DMS 273 treated with DMSO at 0.1 percent for 48 hours (cell line): ENCODE measurements at regions not wholly inside any gene's neighbourhood (a gene's known extent, or its start where the extent isn't known, plus 50 kb on each side); places are given as distances from the start of the nearest gene placed in this dataset.
A peak's percentile ranks its signal among the peaks of the same experiment; 100 is the strongest.
"Not testable (repeated sequence)": the region's sequence is repeated elsewhere in the genome, so short reads cannot be mapped to it uniquely, and the experiment has no call there.

ENCODE experiments used
- DNase-seq: peaks from one replicate; lab custom pipeline; 2025; lab: John Stamatoyannopoulos, UW

DNA sequence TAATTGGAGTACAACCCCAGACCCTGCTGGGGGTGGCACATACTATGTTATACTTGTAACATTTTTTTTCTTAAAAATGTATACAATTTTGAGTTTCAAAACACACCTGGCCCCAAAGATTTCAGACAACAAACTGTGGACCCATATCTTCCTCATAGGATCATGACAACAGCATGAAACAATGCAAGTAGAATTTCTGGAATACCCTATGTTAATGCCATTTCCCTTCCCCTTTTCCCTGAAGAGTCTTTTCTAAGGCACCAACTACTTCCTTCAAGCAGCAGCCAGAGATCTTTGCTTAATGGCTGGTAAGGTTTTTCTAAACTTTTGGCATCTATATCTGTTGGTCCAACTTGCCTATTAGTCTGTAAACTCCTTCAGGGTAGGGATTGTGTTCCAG is 99.9 kb upstream of the SERBP1 start:
- DNase-seq: no peak

DNA sequence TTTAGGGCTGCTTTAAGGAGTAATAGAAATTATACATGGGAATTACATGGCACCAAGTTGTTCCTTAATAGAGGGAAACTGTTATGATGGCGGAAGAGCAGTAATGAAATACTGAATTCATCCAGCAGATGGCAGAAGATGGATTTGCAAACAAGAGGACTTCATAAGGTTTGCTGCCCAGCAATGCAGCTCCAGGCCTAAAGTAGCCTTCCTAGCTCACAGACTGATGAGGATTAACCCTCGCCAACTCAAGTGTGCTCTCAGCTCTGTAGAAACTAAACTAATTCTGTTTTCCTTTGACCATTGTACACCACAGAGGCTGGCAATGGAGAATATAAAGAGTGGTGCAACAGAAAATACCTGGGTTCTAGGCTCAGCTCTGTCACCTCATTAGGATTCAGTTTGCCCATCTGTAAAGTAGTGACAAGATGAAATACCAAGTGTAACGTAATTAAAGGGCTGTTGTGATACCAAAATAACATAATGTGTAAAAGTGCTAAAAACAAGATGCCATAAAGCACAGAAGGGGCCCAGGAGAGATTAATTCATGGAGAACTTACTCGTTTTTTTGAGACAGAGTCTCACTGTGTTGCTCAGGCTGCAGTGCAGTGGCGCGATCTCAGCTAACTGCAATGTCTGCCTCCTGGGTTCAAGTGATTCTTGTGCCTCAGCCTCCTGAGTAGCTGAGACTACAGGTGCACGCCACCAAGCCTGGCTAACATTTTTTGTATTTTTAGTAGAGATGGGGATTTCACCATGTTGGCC is 102.4 kb upstream of the SERBP1 start:
- DNase-seq: peak; percentile 56

DNA sequence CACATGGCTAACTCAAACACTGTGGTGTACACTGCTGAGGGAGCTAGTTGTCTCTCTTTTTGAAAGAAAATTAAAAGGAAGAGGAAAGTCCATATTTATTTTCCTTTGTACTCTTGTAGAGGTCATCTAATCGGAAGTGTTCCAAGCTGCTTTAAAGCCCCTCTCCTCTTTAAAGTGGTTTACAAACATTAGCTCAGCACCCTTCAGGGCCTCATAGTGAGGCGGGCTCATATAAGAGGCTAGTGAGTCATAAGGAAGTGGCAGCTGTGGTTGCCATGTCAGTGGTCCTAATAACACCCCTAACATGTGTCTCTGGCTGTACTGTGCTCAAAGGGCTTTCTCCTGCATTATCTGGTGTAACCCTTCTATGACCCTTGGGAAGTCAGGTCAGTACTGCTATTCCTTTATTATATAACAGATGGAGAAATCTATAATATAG is 104.4 kb upstream of the SERBP1 start:
- DNase-seq: no peak

DNA sequence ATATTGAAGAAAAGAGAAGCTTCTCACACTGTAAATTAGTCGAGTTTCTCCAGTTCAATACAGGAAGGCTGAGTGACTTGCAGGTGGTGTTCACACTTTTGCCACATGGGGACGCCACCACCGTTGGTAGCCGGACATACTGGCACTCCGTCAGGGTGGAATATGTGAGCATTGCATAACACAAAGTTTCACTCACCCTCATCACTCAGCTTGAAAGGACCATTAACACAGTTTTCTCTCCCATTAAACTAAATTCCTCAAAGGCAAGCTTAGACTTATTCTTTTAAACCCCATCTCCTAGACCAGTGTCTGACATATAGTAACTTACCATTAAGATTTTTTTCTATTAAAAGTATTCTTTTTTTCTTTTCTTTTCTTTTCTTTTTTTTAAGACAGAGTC is 105.3 kb upstream of the SERBP1 start:
- peak; percentile 22 for DNase-seq

DNA sequence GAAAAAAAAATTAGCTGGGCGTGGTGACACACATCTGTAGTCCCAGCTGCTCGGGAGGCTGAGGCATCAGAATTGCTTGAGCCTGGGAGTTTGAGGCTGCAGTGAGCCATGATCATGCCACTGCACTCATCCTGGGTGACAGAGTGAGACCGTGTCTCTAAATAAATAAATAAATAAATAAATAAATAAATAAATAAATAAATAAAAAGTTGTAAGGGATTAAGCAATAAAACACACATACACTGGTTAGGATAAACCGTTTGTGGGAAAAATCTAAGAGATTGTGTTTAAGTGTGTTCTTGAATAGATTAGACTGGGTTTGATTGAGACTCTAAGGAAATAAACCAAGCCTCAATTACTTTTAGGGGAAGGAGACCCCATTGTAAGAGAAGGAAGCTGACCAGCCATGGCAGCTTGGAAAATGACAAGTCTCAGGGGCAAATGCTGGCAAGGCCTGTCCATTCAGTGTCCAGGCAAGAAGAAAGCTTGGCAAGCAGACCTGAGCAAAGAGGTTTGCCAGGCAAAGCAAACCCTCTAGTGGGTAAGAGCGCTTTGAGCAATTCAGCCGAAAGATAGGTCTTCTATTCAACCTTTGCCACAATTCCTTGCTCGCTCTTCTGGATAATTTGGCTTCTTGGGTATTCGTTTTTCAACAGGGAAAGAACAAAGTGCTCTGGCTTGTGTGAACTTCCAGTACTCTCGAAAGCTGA is 106.9 kb upstream of the SERBP1 start:
- no peak for DNase-seq

DNA sequence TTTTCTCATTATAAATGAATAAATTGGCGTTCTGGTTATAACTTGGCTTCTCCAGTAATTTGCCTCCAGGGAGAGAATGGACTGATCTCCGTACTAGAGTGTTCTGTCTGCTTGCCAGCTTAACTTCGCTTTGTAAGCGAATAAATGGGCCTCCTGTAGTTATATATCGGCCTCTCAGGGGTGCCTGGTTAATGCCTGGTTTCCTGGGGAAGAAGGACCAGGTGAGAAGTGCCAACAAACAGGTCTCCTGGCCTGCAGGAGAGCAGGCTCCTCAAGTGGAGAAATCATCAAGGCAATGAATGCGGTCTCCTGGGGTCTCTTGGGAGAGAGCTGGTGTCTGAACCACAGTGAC is 107.4 kb upstream of the SERBP1 start:
- no peak for DNase-seq

DNA sequence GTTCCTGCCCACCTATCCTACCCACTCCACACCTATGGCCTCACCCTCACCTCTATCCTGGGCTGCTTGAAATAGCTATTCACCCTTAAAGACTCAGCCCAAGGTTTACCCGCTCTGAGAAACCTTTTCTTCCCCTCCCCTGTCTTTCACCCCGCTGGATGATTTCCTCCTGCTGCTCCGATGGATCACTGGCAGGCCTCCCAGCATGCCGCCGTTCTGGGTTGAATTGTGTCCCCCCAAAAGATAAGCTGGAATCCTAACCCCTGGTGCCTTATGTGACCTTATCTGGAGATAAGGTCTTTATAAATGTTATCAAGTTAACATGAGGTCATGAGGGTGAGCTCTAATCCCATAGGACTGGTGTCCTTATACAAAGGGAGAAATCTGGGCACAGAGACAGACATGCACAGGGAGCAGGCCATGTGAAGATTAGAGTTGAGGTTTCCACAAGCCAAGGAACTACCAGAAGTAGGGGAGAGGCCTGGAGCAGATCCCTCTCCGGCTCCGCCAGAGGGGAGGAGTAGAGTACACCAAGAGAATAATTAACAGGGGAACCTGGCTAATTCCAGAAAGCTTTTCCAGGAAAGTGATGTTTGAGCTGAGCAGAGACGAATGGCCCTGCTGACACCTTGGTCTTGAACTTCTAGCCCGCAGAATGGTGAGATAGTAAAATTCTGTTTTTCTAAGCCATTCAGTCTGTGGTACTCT is 110.0 kb upstream of the SERBP1 start:
- no peak for DNase-seq

DNA sequence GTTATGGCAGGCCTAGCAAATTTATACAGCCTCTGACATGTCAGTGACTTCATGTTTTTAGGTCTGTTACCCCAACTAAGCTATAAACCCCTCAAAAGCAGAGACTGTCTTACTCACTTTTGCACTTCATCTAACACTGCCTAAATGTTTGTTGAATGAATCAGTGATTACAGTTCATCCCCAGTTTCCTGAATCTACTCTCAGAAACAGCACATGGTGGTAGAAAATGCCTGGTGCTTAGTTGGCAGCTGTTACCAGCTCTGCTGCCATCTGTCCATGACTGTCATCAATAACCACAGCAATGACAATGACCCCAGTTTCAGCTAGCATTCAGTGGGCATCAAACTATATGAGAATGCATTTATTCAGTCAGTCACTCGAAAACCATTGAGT is 110.5 kb upstream of the SERBP1 start:
- DNase-seq: no peak

DNA sequence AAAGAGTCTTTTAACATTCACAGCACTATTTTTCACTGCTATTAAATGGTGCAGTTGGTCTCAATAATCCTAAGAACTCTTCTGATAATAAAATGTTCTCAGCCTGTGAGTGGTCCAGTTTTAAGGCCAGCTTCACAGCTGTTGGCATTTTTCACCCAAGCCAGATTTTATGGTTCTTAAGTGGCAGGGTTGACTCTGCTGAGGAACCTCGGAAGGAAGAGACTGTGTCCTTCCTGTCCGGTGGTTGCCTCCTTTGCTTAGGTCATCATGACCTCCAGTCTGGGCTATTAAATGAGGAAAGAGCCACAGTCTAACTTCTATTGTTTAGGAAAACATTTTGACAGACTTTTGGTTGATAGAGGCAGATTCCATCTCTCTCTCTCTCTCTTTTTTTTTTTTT is 112.5 kb upstream of the SERBP1 start:
- DNase-seq: no peak

DNA sequence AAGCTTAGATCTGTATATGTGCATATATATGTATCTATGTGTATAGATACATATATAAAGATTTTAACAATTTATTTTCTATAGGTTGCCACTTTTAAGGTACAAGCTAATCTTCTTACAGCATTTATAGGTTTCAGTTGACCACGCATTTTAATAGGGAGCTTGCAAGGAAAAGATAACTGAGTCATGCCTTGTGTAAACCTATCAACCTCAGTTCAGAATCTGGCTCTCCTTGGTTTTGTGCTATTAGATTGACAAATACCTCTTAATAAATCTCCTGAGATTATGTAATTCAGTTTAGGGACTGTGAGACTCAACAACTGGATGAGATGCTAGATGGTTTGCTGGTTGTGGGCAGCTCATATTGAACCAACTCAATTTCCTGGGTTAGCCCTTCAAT is 114.7 kb upstream of the SERBP1 start:
- DNase-seq: no peak

DNA sequence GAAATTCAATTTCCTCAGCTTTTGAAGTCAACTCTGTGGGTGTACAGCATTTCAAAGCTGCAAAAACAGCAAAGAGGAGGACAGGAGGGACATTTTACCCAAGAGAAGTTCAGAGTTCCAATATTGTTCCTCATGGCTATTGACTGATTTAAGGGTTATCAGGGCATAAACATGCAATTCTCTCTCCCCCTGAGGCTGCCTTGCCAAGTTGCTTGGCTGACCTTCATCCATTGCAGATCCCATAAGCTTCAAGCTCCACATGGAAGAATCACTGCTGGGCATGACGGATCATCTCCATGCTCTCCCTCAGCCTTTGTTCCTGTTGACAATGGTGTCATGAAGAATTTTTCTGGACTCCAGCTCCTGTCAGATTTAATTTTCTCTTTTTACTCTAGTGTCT is 115.2 kb upstream of the SERBP1 start:
- DNase-seq: no peak

DNA sequence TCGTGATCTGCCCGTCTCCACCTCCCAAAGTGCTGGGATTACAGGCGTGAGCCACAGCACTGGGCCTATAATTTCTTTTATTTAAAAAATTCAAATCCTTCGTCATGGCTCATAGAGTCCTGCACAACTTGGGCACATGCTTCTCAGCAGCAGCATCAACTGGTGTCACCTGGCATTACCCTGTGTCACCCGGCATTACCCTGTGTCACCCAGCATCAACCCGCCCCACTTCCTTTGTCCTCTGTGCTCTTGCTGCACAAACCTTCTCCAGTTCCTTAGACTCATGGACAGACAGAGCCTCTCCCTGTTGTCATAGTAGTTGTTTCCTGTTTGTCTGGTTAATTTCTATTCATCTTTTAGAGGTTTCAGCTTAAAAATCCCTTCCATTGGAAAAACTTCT is 121.2 kb upstream of the SERBP1 start:
- DNase-seq: no peak

DNA sequence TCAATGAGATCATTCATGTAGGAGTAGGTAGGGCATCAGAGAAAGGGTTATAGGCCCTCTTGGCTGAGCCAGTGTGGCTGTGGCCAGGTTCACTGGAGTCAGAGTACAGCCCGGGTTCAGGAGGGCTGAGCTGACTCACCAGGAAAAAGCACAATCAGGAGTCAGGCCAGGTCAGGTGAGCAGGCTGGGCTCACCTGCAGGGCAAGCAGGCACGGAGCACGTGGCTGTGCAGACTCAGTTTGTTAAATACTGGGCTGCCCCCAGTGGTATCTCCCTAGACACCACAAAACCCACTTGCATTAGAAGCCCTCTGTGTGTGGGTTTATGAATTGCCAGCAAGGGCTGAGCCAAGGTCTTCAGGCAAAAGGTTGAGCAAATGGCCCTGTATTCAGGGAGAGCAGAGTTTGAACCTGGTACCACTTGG is 122.1 kb upstream of the SERBP1 start:
- no peak for DNase-seq

DNA sequence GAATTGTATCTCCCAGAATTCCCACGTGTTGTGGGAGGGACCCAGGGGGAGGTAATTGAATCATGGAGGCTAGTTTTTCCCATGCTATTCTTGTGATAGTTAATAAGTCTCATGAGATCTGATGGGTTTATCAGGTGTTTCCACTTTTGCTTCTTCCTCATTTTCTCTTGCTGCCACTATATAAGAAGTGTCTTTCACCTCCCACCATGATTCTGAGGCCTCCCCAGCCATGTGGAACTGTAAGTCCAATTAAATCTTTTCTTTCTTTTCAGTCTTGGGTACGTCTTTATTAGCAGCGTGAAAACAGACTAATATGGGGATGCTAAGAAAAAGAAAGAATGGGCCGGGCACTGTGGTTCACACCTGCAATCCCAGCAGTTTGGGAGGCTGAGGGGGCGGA is 124.0 kb upstream of the SERBP1 start:
- not testable (repeated sequence) for DNase-seq

DNA sequence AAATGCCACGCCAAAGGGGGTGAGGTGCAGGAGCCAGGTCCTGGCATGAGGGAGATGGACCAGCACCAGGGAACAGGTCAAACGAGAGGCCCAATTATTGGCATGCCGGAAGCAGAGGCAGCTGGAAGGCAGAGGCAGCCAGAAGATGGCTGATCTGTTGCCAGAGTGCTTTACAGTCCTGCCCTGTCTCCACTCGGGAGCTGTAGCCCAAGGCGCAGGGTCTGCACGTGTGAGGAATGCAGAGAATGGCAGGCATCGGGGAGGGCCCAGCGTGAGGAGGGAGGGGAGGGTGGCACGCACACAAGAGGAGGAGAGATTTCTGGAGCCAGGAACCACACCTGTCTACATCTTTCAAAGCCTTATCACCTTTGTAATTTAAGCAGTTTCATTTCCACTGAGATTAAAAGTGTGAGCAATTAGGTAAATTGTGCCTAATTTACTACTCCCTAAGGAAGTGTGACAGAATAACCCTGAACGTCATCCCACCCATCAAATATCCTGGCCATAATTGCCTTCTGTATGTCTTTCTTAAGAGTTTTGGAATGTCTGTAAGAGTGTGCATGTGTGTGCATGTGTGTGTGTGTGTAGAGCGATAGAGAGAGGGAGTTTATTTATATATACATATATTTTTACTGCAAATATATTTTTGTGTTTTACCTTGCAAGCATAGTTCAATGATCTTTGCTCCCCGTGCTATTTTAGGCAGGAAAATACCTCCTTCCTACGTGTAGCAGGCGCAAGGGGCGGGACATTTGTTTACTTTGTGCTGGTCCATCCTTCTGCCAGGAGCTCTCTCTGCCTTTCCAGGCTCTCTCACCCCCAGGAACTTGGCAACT is 125.5 kb upstream of the SERBP1 start:
- DNase-seq: no peak

DNA sequence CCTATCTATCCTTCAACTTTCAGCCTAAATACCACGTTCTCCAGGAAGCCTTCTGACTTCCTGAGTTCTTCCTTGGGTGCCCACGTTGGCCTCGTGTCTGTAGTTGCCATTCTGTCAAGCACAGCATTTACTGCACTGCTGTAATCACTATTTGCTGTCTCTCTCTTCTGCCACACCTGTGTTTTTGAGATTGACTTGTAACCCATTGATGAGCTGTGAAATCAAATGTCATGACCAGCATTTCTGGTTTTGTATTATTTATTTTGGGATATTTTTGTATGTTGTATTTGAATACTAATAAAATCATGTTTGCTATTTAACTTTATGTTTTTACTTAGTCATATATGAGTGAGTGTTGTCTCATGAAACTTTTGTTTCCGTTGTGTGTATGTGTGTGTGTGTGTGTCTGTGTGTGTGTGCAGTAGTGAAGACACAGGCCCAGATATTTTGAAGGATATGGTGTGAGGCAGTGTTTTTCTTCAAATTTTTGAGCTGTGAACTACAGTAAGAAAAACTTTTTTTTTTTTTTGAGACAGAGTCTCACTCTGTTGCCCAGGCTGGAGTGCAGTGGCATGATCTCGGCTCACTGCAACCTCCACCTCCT is 126.2 kb upstream of the SERBP1 start:
- DNase-seq: no peak

DNA sequence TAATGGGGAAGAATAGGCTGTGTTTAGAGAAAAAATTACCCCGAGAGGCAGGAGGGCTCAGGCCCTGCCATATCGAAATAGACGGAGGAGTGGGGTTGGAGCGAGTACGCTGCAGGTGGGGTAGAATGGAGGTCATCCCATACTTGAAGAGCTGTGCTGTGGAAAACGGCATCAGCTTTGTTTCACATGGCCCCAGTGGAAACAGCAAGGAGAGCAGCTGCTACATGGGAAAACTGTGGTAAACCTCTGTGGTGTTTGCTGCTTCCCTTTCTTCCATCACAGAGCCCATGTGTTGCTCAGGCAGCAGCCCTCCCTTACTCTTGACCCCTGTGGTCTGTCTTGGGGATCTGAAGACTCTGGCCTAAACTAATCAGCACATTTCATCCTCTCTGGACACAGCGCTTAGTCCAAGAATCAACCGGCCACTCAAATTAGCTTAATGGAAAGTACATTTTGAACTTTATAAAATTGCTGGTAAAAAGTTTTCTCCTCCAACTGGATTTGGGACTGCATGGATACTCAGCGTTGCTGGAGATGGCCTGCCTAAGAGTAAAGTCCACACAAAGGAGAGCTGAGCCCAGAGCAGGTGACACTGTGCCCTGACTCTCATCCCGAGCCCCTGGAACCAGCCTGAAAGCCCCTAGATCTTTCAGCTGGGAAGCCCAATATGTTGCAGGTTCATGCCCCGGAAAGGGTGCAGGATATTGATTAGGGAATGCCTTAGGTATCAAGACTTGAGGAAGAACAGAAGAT is 127.1 kb upstream of the GADD45A start:
- no peak for DNase-seq

DNA sequence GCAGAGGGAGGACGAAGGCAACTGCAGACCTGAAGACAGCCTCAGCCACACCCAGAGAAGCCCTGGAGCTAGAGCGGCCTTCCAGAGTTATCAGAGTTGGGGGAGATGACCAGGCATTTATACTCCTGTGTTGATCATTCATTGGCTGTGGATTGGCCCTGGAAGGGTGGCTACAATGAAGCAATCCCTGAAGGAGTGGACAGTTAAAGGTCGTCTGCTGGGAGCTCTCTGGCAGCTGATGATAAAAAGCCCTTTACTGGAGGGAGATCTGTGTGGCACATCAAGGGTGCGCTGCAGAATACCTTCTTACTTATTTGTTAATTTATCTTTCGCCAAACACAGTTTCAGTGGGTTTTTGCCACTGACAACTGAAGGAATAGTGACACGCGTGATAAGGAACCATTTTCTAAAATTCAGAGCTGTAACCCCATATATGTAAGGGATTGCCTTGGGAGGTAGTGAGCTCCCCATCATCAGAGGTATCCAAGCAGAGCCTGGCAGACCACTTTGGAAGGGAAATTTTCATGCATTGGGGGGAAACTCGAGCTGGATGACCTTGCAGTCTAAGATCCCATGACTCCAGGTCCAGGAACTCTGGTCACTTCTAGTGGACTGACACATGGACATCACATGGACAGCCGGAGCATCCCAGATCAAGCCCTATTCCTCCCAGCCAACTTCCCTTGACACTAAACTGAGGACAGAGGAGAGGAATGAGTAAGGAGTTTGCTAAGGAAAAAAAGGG is 126.4 kb upstream of the GADD45A start:
- no peak for DNase-seq

DNA sequence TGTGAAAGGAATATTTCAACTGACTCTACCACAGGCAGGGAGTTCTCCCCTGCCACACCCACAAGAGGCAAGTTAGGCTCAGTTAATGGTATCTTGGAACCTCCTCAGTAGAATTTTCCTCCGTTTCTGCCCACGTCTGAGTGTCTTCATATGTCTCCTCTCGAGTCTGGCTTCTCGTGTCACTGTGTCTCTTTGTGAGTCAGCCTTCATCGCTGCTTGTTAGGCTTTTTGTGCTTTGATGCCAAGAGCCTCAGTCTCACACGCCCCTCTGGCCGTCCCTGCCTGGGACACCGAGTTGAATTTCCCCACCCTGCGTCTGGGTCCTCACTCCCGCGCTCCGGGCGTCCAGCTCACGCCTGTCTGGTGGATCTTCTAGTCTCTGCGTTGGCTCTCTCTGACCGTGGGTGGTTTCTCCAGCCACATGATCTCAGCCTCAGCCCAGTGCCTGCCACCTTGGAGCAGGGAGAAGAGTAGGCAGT is 125.7 kb upstream of the GADD45A start:
- no peak for DNase-seq

DNA sequence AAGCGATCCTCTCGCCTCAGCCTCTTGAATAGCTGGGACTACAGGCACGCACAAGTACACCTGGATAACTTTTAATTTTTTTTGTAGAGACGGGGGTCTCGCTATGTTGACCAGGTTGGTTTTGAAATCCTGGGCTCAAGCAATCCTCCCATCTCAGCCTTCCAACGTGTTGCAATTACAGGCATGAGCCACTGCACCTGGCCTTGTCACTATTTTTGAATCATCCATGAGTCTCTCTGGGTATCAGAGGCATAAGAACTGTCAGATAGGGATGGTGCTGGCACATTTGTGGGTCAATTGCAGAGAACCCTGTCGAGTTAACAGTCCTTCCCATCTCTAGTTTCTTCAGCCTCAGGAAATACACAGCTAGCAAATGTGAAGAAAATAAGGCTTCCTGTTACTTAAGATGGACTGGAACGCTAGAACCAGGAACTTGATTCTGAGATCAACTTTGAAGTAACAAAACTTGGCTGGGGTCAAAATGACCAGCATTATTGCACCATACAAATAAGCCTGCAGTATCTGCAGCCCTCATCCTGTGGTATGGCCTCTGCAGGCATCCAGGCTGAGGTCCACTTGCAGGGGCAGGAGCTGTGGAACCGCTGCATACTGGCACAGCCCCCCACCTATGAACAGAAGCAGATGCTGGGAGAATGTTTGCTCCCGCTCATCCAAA is 124.3 kb upstream of the GADD45A start:
- no peak for DNase-seq
